Activated CD4-positive, alpha-beta T cell treated with anti-CD3 and anti-CD28 coated beads for 48 hours (primary cell): ENCODE measurements at regions not wholly inside any gene's neighbourhood (a gene's known extent, or its start where the extent isn't known, plus 50 kb on each side); places are given as distances from the start of the nearest gene placed in this dataset.

Experiments
- DNase-seq: peaks from one replicate; pipeline ENCODE4 v3.0.0-alpha.2; 2020

DNA sequence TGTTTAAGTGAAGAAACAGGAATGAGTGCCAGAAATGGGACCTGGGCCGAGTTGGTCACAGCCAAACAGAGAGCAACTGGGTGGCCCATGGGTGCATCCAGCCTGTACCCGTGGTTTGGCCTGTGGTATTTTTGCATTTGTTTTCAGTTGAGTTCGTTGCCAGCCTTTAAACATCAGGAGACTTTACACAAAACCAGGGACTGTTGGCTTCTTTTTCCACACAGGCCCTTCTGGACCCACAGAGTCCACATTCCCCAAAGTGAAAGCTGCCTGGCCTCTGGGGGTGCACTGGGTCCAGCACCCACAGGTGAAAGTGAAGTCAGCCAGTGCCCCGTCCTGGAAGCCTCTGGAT lies 54.1 kb upstream of the TNS3 start:
- DNase-seq = no peak

DNA sequence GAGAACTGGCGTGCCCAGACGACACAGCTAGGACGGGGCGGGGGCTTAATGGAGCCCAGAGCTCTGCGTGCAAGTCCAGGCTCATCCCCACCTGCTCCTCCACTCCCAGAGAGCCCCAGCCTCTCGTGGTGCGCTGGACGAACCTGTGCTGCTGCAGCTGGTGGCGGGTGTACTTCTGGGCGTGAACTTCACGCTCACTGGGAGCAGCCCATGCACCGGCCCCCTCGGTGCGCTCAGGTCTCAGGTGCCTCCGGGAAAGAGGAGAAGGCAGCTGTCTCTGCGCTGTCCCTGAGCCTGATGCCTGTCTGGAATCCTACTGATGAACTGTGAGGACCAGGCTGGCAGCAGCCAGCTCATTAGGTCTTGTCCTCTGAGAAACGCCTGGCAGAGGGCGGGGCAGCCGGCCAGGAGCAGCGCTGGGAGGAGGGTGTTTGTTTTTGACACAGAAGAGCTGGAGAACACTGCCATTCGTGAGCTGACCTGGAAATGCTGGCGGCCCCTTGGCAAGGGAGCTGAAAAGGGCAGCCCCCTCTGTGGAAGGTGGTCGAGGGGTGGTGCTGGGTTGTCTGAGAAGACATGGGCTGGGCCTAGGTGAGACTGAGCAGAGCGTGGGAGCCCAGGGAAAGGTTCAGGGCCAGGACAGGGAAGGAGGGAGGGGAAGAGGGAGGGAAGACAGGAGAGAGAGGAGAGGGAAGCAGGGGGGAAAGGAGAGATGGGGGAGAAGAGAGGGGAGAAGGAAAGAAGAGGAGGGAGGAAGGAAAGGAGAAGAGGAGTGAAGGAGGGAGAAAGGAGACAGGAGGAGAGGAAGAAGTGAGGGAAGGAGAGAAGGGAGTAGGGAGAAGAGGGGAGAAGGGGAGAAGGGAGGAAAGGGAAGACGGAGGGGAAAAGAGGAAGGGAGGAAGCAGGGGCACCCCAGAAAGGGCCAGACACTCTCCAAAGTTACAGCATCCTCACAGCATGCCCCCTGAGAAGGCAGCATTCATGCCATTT lies 53.5 kb upstream of the TNS3 start:
- no peak for DNase-seq

DNA sequence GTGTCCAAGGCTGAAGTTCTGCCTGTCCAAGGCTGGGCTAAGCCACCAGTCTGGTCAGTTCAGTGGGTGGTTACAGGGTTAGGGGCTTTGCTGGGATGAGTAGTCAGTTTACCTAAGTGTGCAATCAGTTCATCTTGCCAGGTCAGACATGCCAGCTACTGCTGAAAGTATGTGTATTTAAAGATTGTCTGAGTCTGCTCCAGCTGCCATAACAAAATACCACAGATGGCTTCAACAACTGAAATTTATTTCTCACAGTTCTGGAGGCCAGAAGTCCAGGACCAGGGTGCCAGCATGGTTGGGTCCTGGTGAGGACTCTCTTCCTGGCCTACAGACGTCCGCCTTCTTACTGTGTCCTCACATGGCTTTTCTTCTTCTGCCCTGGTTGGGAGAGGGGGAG lies 52.4 kb upstream of the TNS3 start:
- no peak for DNase-seq

DNA sequence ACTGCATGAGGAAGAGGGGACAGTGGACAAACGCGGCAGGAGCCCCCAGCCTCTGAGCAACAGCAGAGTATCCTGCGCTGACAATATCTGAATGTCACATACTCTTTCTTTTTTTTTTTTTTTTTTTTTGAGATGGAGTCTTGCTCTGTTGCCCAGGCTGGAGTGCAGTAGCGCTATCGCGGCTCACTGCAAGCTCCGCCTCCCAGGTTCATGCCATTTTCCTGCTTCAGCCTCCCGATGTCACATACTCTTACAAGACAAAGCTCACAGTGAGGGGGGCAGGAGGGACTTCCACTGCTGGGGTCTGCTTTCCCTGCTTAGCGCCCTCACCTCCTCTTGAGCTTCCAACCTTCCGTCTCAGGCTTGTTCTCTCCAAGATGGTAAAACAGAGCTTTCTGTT lies 51.2 kb upstream of the TNS3 start:
- no peak for DNase-seq
